Sigmoid colon (tissue), 4 donors: ENCODE measurements at regions not wholly inside any gene's neighbourhood (a gene's known extent, or its start where the extent isn't known, plus 50 kb on each side); places are given as distances from the start of the nearest gene placed in this dataset.

Experiments used
- CTCF ChIP-seq, 4 experiments: fragments of 450-650 bp in 3 of 4; fragments of 200-600 bp in 1 of 4; IDR thresholded peaks; one replicate each; pipeline ENCODE4 v1.5.1; 2016 to 2019; ENCODE audit warnings: antibody characterized with exemption in 4 of 4, mild to moderate bottlenecking in 3 of 4, moderate library complexity in 2 of 4
- EP300 ChIP-seq, 4 donors: sonication (generic); formaldehyde crosslinking; IDR thresholded peaks; one replicate each; pipeline ENCODE4 v1.6.1; 2017; ENCODE audit warnings: antibody characterized with exemption in 4 of 4
- POLR2A ChIP-seq, 2 donors: fragments of 450-650 bp; IDR thresholded peaks; one replicate each; pipeline ENCODE4 v1.6.1; 2016; ENCODE audit warnings: antibody characterized with exemption in 2 of 2, mild to moderate bottlenecking in 2 of 2, moderate library complexity in 2 of 2
- POLR2AphosphoS5 ChIP-seq, 4 donors: sonication (generic); formaldehyde crosslinking; IDR thresholded peaks; one replicate each; pipeline ENCODE4 v1.6.1; 2017; ENCODE audit warnings: antibody characterized with exemption in 4 of 4

- TF ChIP-seq CTCF (IDR thresholded peaks at IDR 0.05) (no peak), POLR2A (IDR thresholded peaks at IDR 0.05) (no peak), EP300 (IDR thresholded peaks at IDR 0.05) (no peak), POLR2AphosphoS5 (IDR thresholded peaks at IDR 0.05) (no peak)
These were observed 69.0 kb upstream of the PRKCQ start for GRCh38 chr10:6648894-6649720.
